ENCODE measurements at regions not wholly inside any gene's neighbourhood (a gene's known extent, or its start where the extent isn't known, plus 50 kb on each side); places are given as distances from the start of the nearest gene placed in this dataset.

- POLR2A ChIA-PET, result no interaction called here
These were observed 128.4 kb upstream of the SETMAR start for GRCh38 chr3:4174791-4175190.

GRCh38 chr3:4191971-4192370 is 111.2 kb upstream of the SETMAR start:
- Histone ChIP-seq H3K4me2 (no peak overlapping the region), H3K4me1 (no peaks in the 10 kb centered on the region), H3K9me3 (no peaks in the 10 kb centered on the region), H3K27ac (no peak overlapping the region), H3K4me3 (no peak overlapping the region)
- ChIA-PET POLR2A (no interaction called here), CTCF (no interaction called here)
- TF ChIP-seq NFE2L2 (conservative IDR thresholded peaks at IDR 0.05; ENCODE audit: low read length) (no peak), RCOR1 (IDR thresholded peaks at IDR 0.05; ENCODE audit: low read depth, low read length) (no peak), HOXB5 (CRISPR knock-in tag; IDR thresholded peaks at IDR 0.05) (no peak), HDAC2 (IDR thresholded peaks at IDR 0.05) (no peak), POLR2A (IDR thresholded peaks at IDR 0.05; ENCODE audit: low read length) (no peak), CEBPB (IDR thresholded peaks at IDR 0.05) (no peak), EHMT2 (IDR thresholded peaks at IDR 0.05; ENCODE audit: low read depth) (no peak), ELK1 (IDR thresholded peaks at IDR 0.05; ENCODE audit: low read depth, low read length) (no peak), CBX2 (IDR thresholded peaks at IDR 0.05; ENCODE audit: borderline replicate concordance, low read depth) (no peak), ZC3H11A (IDR thresholded peaks at IDR 0.05) (no peak)
- no peak for DNase-seq (ENCODE audit: low read depth in 1 of 2, low spot score in 1 of 2)
- no peak for FAIRE-seq
- ATAC-seq, result no peak

More at GRCh38 chr3:4174791-4175190, 128.4 kb upstream of the SETMAR start:
- H3K4me2 ChIP-seq, result no peak overlapping the region
- no peak for TF ChIP-seq ZFP36 (IDR thresholded peaks at IDR 0.05; ENCODE audit: borderline replicate concordance, partially characterized antibody)
- no peak overlapping the region for H3K27ac ChIP-seq
- no peak for ATAC-seq
- H3K9me3 ChIP-seq, result no peaks in the 10 kb centered on the region
- H3K4me1 ChIP-seq, result no peaks in the 10 kb centered on the region
- WGBS (ENCODE audit: missing lambda C conversion rate), result 11% methylated on average over 6 of the region's 6 CpGs
- H3K4me3 ChIP-seq, result no peak overlapping the region
- FAIRE-seq, result no peak
- CTCF ChIA-PET, result no interaction called here
- no peak for DNase-seq (ENCODE audit: low read depth in 1 of 2, low spot score in 1 of 2)

GRCh38 chr3:4195006-4195405 is 108.2 kb upstream of the SETMAR start:
- no peak for DNase-seq (ENCODE audit: low read depth in 1 of 2, low spot score in 1 of 2)
- Histone ChIP-seq H3K4me1 (no peaks in the 10 kb centered on the region), H3K27ac (no peak overlapping the region), H3K4me2 (no peak overlapping the region), H3K4me3 (no peak overlapping the region), H3K9me3 (no peaks in the 10 kb centered on the region)
- no peak for ATAC-seq
- FAIRE-seq, result no peak
- TF ChIP-seq HES2 (IDR thresholded peaks at IDR 0.05) (no peak), SREBF2 (IDR thresholded peaks at IDR 0.05) (no peak), ELK1 (IDR thresholded peaks at IDR 0.05; ENCODE audit: low read depth, low read length) (no peak), MAFK (IDR thresholded peaks at IDR 0.05; ENCODE audit: partially characterized antibody) (no peak), E2F6 (IDR thresholded peaks at IDR 0.05; ENCODE audit: borderline replicate concordance, low read depth) (no peak), BCL3 (IDR thresholded peaks at IDR 0.05) (no peak), KDM5A (IDR thresholded peaks at IDR 0.05) (no peak), REST (IDR thresholded peaks at IDR 0.05) (no peak), CHD4 (IDR thresholded peaks at IDR 0.05; ENCODE audit: borderline replicate concordance) (no peak), HEYL (CRISPR knock-in tag; IDR thresholded peaks at IDR 0.05) (no peak), CTCF (IDR thresholded peaks at IDR 0.05) (no peak)
- ChIA-PET CTCF (no interaction called here), POLR2A (no interaction called here)

All from A549 (cell line).